GM18861 (cell line): ENCODE measurements at regions not wholly inside any gene's neighbourhood (a gene's known extent, or its start where the extent isn't known, plus 50 kb on each side); places are given as distances from the start of the nearest gene placed in this dataset.
A peak's percentile ranks its signal among the peaks of the same experiment; 100 is the strongest.
"Not testable (repeated sequence)": the region's sequence is repeated elsewhere in the genome, so short reads cannot be mapped to it uniquely, and the experiment has no call there.

Experiments
- ATAC-seq: cut with Tn5 transposase; IDR thresholded peaks from one replicate; pipeline ENCODE4 v1.9.1; 2021; ENCODE audit not compliant: unreplicated experiment

DNA sequence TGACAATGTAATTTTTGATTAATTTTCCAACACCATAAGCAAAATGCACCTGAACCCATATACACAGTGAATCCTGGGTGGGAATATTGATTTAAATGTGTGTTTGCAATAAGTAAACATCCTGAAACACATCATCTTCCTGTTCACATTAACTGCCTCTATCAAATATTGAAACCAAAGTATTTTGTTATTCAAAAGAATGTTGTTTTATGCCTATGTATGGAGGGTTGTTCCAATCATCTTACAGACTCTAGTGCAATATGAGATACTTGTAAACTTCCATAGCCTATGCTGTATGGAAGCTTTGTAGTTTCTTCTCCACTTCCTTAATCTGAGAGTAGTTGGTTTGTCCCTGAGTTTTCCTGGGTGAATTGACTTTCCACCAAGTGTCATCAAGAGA is 105.4 kb upstream of the SLC7A11 start:
- ATAC-seq: no peak

- no peak for ATAC-seq
Observed at GRCh38 chr4:138344851-138345250, 102.7 kb upstream of the SLC7A11 start.

DNA sequence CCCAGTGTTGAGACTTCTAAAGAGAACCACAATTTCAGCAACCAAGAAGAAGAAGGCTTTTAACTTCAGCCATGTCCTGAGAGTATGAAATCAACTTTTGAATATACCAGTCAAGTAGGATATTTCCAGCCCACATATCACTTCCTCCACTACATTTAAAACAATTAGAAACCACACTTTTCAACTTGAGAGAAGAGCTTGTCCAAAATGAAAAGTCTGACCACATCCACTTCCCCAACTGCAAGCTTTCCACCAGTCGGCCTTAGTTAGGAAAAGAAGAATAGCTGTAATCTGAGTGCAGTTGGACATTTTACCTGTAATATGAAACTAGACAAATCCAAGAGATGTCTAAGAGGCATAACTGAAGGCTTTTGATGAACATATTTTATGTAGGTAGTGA is 101.9 kb upstream of the SLC7A11 start:
- ATAC-seq: no peak

- peak; percentile 69 for ATAC-seq
Observed at GRCh38 chr4:138341739-138342415, 99.7 kb upstream of the SLC7A11 start.

GRCh38 chr4:138338840-138339239 is 96.7 kb upstream of the SLC7A11 start:
- ATAC-seq: no peak

- ATAC-seq: not testable (repeated sequence)
Observed at GRCh38 chr4:138338222-138338621, 96.1 kb upstream of the SLC7A11 start.

GRCh38 chr4:138334346-138335016 is 92.3 kb upstream of the SLC7A11 start:
- no peak for ATAC-seq

DNA sequence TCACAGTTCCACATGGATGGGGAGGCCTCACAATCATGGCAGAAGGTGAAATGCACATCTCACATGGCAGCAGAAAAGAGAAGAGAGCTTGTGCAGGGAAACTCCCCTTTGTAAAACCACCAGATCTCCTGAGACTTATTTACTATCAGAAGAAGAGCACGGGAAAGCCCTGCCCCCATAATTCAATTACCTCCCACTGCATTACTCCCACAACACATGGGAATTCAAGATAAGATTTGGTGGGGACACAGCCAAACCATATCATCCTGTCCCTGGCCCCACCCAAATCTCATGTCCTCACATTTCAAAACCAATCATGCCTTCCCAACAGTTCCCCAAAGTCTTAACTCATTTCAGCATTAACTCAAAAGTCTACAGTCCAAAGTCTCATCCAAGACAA is 90.3 kb upstream of the SLC7A11 start:
- ATAC-seq: not testable (repeated sequence)

DNA sequence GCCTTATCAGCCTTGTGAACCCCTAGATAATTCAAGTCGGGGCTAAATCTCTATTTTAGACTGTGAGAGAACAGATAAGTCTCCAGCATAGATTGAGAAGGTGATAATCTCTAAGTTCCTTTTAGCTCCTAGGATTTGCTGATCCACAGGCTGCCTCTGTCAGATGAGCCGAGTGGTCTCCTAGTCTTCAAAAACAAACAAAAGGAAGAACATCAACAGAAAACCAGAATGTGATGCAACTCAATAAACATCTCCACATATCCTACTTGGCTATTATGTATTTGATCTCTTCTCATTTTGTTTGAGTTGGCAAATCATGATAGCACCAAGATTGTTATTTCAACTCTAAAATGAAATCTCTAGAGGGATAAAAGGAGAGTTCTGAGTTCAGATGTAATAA is 88.4 kb upstream of the SLC7A11 start:
- no peak for ATAC-seq

DNA sequence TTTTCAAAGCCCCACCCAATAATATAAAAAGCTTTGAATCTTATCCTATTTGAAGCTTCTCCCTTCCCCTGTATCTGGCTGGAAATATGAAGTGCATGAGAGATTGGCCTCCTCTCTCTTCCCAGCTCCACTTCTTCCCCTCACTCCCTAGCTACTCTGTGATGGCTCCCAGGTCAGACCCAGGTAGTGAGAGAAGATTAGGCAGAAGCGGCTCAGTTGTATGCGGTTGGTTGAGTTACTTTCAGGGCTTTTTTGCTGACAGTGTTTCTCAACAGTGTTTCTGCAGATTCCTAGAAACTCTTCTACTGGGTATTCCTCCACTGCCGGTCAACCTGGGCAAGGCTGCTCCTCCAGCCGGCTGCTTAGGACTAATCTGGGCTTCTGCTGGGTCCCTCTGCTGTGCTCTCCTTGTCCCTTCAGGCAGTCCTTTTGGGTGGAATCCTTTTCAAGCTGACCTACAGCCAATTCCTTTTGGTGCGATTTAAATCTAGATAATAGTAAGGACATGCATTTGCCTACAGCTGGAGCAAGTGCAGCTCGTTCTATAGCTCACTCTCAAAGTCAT is 87.4 kb upstream of the SLC7A11 start:
- no peak for ATAC-seq

DNA sequence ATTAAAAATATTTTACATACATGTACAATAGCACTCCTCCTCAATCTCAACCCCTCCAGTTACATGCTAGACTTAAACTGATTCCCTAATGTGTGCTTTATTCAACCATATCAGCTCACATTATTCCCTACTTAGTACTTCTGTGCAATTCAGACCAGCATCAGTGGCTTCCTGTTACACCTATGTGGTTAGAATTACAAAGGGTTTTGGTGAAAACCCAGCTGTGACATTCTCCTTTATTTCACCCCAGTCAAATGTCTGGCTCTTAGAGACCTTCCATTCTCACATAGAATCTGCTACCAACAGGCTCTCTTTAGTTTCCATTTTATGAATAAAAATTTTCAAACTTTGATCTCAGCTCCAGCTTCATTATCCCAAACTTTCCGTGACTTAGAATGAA is 85.2 kb upstream of the SLC7A11 start:
- ATAC-seq: no peak

- no peak for ATAC-seq
Observed at GRCh38 chr4:138320831-138321230, 78.7 kb upstream of the SLC7A11 start.

GRCh38 chr4:138320030-138320429 is 77.9 kb upstream of the SLC7A11 start:
- ATAC-seq: no peak

DNA sequence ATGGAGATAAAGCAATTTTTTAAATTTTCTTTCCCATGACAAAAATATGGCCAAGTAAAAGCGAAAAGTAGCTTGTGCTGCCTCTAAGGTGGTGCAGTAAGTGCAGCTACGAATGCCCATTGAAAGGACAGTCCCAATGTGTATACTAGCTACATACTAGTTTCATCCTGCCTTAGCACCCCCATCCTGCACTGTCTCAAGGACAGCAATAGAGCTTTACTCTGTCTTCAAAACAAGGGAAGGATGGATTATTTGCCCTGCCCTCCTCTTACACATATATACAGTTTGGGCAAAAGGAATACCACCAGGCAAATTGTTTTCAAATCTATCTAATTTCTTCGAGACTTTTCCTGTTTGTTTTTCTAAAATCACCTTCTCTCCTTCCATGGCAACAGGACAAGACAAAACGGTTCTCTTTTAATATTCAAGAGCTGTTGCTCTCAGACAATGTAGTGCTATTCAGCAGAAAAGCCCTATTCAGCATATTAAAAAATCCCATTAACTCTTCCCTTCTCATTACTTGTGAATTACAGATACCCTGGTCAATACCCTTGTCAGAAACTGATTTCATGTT is 75.1 kb upstream of the SLC7A11 start:
- no peak for ATAC-seq

DNA sequence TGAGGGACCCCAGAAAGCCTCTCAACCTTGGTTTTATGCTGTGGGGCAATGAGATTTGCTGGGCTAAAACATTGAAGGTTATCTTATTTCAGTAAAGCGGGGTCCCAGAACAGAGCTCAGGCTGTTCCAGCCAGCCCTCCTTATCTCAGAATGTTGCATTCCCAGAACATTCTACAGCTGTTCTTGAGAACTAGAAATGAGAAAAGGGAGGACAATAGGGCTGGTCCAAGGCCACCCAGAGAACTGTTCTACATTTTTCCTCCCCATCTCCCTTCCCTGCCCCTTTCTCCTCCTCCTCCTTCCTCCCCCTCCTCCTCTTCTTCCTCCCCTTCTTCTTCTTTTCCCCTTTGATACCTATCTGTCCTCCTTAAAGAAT is 70.4 kb upstream of the SLC7A11 start:
- no peak for ATAC-seq

DNA sequence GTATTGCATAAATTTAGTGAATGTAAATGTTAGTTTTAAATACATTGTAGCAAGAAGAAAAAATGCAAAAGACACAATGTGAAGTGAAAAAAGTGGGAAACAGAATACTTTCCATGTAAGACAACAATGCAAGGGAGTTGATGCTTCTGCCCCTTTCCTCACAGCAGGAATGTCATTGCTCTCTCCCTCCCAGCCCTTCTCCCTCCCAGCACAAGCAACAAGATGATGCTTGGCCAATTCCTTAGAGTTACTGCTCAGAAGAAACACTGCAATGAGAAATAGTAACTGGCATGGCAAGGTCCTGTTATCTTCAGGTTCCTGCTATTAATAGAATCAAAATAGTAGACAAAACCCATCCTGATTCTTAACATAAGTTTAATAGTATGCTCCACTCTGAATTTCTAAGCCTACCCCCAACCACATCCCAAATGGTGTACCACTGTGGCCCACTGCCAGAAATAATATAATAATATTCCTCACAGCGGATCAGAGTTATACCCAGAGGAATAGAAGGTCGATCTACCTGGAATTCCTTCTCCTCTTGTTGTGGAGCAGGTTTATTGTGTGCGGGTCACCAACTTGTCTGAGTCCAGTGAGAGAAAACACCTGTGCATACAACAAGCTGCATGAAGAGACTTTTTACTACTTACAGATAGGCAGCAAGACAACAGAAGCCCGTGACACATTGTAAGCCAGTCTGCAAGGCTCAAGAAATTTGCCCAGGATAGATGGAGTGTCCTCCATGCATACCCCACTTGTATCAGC is 69.8 kb upstream of the SLC7A11 start:
- no peak for ATAC-seq

GRCh38 chr4:138310991-138311390 is 68.8 kb upstream of the SLC7A11 start:
- ATAC-seq: no peak

- ATAC-seq: no peak
Observed at GRCh38 chr4:138310498-138310897, 68.3 kb upstream of the SLC7A11 start.

GRCh38 chr4:138308356-138308755 is 66.2 kb upstream of the SLC7A11 start:
- ATAC-seq: no peak

DNA sequence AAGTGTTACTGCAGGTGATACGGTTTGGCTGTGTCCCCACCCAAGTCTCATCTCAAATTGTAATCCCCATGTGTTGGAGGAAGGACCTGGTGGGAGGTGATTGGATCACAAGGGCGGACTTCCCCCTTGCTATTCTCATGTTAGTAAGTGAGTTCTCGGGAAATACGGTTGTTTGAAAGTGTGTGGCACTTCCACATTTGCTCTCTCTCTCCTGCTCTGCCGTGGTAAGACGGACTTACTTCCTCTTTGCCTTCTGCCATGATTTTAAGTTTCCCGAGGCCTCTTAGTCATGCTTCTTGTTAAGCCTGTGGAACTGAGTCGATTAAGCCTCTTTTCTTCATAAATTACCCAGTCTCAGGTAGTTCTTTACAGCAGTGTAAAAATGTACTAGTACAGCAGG is 65.2 kb upstream of the SLC7A11 start:
- no peak for ATAC-seq

- no peak for ATAC-seq
Observed at GRCh38 chr4:138305050-138305449, 62.9 kb upstream of the SLC7A11 start.
